HG02588 (cell line): ENCODE measurements at regions not wholly inside any gene's neighbourhood (a gene's known extent, or its start where the extent isn't known, plus 50 kb on each side); places are given as distances from the start of the nearest gene placed in this dataset.
A peak's percentile ranks its signal among the peaks of the same experiment; 100 is the strongest.

Source experiments
- ATAC-seq: cut with Tn5 transposase; IDR thresholded peaks from one replicate; pipeline ENCODE4 v1.9.1; 2021; ENCODE audit warnings: mild to moderate bottlenecking, moderate library complexity; ENCODE audit not compliant: unreplicated experiment

DNA sequence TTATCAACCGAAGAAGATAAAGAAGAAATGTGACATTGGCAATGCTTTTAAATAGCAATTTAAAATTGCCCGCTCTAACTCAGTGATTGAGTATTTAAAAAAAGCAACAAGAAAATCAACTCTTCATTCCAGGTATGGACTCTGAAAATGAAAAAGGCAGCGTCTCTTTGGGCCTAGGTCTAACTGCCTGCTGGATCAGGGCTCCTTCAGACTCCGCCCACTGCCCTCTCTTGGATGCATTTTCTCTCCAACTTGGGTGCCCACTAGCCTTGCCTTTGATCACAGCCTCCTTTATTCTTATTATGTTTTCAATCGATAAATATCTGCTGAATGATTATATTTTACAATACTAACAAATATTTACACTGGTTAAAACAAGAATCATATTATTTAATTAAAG is 268.9 kb downstream of the MRPL39 start:
- no peak for ATAC-seq

DNA sequence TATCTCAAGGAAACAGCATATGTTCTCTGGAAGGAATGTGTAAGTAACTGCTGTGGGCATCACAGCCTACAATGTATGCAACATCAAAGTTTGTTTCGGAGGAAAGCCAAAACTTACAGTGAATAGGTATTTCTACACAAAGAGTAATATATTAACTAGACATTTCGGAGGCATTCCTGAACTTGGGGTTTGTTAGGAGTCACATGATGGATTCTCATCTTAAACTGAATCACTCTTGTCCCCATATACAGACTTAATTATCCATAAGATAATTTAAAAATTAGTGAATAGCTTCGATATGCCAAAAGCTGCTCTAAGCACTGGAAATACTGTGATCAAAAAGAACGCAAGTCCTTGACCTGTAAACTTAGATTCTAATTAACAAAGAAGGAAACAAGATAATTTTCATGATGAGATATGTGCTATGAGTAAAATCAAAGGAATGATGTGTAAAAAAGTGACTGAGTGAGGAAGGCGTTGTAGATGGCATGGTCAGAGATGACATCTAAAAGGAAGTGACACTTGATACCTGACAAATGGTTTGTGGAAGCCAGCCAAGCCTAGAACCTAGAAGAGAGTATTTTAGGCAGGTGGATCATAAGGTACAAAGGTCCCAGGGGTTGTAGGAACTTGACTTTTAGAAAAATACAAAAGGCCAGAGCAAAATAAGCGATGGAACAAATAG is 273.1 kb downstream of the MRPL39 start:
- ATAC-seq = no peak

DNA sequence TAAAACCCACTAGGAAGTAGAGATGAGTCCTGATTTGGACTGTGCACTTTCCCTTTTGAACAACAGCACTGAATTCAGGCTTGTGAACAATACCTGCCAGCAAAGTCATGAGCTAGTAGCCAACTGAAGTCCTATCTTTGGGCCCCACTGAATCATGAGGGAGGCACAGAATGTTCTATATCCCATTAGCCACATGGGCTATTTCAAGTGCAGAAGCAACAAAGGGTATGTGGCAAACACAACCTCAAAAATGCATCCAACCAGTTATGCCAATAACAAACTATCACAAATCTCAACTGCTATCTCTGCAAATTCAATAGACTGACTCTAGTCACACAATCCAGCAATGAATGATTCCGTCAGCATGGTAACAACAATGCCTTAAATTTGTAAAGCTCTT is 276.0 kb downstream of the MRPL39 start:
- ATAC-seq = no peak

DNA sequence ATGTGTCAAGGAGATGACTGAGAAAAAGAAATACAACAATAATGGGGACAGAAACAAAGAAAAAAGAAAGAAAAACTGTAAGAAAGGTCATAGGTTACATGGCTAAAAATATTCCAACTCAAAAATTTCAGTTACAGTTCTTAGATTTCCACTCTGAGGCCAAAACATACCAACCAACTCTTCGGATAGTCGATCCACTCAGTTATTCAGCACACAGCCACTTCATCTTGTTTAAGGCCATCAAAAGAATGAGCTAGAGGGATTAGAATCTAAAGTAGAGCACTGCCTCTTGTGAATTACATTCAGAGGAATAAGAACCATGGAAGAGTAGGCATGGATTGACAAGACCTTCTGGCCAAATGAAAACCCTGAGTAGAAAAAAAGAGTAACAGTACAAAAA is 277.0 kb downstream of the MRPL39 start:
- no peak for ATAC-seq

DNA sequence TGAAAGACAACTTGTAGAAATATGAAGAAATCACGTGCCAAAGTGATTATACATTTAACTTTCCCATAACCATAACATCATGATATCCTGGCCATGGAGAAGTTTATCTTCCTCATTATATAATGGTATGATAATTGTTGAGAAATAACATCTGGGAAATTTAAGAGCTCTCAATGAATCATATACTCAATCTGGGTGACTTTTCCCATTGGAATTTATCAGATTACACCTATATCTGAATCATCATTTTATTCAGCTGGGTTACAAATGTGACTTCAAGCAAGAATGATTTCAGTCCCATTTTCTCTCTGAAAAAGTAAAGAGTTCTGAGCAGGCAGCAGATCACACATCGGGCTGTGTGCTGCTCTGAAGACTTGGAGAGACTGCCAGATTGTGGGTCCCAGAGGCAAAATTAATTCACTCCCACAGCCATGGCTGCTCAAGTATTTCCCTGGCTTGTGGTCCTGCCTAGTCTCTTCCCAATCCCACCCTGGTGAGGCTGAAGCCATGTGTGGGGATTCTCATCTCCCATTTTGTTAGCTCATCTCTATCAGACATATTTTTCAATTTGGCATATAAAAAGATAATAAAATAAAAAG is 278.0 kb downstream of the MRPL39 start:
- ATAC-seq = no peak

DNA sequence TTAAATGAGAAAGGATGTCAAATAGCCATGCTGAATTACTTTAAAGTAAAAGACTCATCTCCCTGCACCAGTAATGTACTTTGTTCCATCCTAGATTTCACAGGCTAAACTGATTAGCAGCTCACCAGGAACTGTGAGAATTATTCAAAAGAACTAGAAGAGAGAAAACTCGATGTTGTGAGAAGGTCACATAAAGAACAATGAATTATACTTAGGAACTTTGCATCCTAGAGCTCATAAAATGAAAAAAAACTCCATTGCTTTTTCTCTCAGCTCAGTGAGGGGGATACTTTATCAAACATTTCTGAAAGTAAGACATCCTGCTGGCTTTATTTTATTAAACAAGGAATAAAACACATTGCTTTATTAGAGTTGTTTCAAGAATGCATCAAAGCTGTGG is 278.5 kb downstream of the MRPL39 start:
- ATAC-seq = no peak

DNA sequence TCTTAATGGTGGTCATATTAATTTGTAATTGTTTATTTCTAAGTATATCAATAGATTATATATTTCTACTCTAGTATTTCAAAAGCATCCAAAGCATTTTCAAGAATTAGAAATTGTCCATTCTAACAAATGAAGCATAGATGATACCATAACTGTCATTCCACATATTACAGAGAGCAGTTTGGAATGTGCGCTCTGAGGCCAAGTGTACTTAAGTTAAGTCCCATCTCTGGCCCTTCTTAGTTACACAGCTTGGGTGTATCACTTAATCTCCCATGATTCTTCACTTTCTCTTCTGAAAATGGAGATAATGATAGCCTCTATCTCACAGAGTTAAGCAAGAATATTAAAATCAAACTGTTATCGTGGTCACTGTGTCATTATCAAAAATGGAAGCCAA is 281.1 kb downstream of the MRPL39 start:
- no peak for ATAC-seq

DNA sequence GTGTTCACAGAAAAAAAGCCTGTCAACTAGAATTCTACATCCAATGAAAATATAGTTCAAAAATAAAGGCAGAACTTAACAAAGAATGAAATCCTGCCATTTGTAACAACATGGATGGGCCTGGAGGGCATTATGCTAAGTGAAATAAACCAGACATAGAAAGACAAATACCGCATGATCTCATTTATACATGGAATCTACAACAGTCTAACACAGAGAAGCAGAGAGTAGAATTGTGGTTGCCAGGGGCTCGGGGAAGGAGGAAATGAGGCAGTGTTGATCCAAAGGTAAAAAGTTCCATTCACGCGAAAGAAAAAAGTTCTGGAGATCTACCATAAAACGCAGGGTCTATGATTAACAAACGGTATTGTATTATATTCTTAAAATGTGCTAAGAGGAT is 282.6 kb downstream of the MRPL39 start:
- no peak for ATAC-seq

DNA sequence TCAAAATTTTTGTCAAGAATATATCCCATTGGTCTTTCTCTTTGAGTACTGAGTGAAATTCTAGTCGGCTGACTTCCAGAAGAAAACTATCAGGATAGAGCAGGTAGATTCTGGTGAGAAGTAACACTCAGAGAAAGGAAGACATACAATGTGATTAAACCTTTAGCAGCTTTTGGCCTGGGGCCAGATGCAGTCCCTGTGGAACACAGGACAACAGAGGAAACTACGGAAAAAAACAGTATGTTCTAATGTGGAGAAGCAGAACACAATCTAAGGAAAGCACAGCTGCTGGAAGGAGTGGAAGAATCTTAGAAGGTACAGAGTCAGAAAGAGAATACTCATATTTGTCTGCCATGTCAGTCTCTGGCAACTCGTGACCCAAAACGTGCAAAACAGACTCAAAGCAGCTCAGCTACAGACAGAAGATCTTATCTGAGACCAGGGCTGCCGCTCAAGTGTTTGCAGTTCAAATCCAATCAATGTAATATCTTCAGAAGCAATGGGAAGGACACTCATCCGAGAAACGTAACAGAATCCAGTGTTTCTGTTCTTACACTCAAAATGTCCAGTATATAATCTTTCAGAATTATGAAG is 283.8 kb downstream of the MRPL39 start:
- no peak for ATAC-seq

DNA sequence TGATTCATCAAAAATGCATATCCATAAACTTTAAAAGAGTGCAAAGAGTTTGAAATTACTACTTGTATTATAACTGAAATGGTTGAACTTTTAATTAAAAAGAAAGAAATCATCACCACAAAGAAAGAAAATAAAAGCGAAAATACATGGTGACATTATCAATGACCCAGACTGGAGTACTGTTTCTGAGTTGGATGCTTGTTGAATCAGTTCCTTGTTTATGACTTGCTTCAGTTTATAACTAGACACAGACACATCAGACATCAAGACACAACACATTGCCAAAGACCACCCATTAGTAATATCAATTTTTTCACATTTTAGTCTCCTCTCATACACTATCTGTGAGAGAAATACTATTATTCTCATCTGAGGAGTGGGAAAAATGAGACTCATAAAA is 293.0 kb downstream of the MRPL39 start:
- no peak for ATAC-seq

DNA sequence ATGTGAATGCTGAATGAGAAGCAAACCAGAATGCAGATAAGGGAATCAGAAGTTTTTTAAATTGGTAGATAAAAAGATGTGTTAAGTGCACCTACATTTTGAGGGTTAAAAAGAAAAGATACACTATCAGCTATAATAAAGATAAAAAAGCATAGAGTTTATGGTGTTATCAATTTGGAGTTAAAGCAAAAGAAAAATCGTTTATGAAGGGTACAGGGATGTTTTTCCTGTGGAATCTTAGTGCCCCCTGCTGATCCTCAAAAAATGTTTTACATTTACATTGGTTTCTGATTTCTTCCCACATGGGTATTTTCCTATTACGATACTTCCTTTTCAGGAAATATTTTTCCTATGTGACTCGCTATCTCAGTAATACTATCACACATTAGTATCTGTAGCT is 293.5 kb downstream of the MRPL39 start:
- ATAC-seq = no peak

DNA sequence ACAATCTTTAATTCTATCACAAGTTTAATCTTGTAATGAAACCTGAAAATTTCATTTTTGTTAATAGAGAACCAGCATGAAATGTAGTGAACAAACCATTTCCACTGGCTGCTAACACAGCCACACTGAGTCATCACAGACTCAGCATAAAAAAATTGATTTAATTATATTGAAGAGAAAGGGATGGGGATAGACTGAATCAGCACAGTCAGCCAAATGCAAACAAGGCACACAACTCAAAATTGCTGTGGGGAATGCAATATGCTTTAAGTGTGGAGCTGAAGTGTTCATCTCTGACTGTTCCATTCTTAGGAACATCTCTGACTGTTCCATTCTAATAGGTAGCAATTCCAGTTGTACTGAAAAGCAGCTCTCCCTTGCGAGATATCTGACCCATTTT is 299.8 kb downstream of the MRPL39 start:
- ATAC-seq = no peak

DNA sequence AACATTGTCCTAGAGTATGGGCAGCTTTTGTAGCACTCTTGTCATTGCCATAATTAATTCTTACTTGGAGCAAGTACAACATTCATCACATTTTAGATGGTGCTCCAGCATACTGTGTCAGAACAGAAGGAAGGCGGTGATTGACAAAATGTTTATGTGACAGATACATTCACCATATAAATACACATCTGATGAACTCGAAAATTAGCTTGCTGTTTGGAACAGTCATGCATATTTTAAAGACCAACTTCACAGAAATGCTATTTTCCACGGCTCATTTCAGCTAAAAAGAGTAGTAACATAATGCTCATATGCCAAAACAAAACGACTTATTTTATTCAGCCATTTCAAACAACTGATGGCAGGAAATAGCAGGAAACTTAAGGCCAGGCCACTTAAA is 302.7 kb downstream of the MRPL39 start:
- no peak for ATAC-seq

DNA sequence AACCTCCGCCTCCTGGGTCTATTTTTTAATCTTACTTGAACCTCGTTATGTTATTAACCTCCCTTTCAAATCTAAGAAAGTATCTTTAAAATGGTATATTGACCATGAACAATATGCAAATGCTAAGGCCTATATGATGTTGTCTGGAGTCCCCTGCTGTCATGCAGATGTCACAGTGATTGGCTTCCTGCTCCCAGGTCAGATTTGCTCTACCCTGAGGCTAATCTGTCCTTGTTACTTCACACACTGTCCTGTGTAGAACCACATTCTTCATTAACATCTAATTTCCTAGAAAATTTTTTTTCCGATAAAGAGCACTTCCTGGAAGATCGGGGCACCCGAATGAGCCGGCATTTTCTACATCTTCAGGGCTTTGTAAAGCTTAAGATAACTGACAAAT is 306.6 kb downstream of the MRPL39 start:
- ATAC-seq = no peak

DNA sequence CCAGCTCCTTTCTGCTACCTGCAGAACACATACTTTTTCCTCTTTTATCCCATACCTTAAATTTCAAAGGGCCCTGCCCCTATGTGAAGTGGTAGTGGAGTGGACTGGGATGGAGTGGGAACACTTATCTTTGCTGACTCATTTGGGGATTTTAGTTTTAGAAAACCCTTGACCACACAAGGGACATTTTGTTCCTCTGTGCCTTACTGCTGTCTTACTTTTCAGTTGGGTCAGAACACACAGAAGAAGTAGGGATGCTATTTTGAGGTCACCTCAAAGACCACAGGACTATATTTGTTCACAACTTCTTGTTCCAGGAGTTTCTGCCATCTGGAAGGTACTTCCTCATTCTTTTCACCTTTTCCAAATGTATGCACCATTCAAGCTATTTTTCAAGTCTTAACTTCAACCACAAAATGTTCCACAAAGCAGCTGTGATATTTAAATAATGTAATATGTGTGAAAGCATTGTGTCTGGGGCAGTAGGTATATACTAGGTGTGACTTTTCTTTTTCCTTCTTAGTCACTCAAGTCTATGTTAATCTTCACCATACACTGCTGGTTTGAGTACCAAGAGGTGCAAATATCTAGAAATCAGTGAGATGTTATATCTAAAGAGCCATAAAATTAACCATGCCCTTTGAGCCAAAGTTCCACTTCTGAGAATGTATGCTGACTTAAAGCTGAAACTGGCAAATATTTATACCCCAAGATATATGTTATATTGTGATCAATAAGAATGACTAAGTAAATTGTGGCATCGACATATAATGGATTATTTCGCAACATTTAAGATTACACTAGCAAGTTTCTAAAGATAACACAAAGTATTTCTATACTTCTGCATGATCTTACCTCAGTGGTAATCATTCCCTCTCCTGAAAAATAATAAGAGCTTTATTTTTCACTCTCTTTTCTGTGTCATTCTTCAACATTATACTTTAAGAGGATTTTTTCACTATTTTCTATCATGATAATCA is 308.5 kb downstream of the MRPL39 start:
- ATAC-seq = peak; percentile 90

DNA sequence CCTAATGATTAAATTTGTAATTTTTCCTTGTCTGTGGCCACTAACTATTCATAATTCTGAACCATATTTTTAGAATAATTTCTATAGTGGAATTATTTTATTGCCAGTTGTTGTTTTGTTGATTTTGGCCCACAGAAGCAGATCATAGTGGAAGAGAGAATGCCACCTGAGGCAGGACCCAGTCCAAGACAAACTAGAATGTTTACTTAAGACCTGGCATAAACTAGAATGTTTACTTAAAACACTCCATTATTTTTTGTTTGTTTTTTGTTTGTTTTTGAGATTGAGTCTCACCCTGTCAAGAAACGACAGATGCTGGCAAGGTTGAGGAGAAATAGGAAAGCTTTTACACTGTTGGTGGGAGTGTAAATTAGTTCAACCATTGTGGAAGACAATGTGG is 310.2 kb downstream of the MRPL39 start:
- no peak for ATAC-seq

DNA sequence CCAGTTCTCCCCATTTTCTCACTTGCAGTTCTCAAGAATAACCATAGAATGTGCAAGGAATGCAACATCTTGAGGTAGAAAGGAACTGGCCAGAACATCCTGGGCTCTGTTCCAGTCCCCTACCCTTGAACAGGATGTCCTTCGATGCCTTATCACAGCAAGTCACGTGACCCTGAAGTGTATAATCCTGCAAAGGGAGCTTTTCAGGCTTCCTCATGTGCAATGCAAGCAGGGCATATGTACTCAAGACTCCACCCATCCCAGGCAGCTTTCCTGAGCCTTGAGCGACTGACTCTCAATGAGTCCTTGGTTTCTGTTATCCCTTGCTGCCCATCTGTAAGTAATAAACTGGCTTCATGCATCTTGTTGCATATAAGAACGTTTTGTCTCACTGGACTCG is 311.0 kb downstream of the MRPL39 start:
- no peak for ATAC-seq

DNA sequence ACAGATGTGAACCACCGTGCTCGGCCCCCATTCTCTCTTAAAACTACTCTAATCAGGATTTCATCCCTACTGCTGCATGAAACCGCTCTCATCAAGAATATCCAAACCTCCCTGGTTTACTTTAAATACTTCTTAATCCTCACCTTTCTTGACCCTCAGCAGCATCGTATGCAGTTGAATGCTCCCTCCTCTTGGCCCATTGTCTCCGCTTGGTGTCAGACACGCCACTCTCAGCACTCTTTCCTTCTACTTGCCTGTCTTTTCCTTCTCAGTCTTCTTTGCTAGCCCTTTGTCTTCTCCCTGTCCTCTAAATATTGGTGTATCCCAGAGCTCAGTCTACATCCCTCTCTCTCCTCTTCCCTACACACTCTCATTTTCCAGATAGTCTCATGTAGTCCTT is 314.9 kb downstream of the MRPL39 start:
- no peak for ATAC-seq

DNA sequence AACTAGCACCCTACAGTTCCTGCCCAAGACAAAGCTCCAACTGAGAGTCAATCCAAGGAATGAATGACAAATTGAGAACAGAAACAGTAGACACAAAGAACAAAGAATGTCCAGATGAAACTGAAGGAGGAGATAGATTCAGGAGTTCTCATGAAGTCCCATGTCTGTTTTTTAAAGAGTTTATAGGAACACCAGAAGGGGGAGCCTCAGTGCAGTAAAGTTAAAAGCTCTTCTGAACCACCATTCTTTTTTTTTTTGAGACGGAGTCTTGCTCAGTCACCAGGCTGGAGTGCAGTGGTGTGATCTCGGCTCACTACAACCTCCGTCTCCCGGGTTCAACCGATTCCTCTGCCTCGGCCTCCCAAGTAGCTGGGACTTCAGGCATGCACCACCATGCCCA is 323.6 kb downstream of the MRPL39 start:
- no peak for ATAC-seq

DNA sequence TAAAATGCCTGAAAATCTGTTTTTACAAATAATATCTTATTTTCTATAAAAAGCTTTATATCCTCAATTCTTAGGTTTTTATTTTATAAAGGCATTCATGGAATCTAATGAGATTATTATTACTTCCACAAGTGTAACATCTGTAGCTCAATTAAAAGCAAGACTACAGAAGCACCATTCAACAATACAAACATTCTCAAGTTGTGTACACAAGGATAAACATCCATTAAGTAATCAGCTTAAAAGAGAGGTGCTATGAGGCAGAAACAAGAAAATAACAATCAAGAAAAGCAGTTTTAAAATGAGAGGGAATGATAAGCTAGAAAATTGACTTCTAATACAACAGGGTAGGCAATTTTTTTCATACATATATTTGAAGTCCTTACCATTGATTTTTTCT is 326.1 kb downstream of the MRPL39 start:
- no peak for ATAC-seq

DNA sequence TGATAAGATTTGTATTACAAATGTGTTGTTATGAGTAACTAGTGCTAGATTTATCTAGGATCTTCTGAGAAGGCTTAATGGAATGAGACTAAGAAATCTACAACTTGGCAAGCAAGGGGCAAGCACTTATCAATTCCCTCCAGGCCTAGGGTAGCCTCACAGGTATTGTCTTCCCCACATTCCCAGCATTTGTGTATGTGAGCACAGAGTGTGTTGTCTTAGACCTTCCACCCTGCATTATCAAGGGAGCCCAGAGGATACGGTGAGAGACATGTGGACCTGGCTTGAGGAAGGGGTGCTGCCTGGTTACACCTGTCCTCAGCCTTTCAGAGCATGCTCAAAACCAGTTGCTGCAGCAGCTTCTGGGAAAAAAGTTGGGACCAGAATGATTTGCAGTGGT is 327.2 kb downstream of the MRPL39 start:
- no peak for ATAC-seq

DNA sequence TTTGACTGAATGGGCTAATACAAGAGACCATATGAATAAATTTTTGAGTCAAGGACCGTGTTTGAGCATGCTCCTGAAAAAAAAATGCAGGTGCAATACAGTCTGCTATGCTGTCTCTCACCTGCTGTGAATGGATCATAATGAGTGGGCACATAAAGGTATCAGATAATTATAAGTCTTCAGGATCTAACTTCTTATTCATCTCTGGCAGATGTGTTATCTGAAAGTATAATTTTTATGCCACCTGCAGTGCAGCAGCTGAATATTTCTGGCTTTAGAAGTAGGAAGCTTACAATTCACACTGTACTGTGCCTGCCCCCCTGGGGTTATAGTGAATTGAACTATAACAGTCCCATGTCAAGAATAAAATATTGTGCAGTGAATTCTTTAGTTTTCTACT is 333.3 kb downstream of the MRPL39 start:
- ATAC-seq = no peak
